WTC11 (cell line): ENCODE measurements at regions not wholly inside any gene's neighbourhood (a gene's known extent, or its start where the extent isn't known, plus 50 kb on each side); places are given as distances from the start of the nearest gene placed in this dataset.

Experiments
- ATAC-seq: fragments of 200-7000 bp; cut with Tn5 transposase; 2 replicates; pipeline ENCODE4 v1.10.0; 2021; ENCODE audit warnings: mild to moderate bottlenecking, moderate library complexity
- CTCF ChIA-PET: fragments of 300-600 bp; sonication (Branson Sonifier 250); formaldehyde crosslinking; loops from one replicate; lab custom pipeline; 2021; ENCODE audit warnings: antibody characterized with exemption; lab: Charles Lee
- POLR2A ChIA-PET: fragments of 350-600 bp; sonication (Branson Sonifier 250); formaldehyde crosslinking; loops from one replicate; lab custom pipeline; 2021; ENCODE audit warnings: antibody characterized with exemption; lab: Charles Lee
- DNase-seq: peaks from one replicate; pipeline ENCODE4 v3.0.0; 2021; ENCODE audit warnings: low spot score
- H3K27ac Mint-ChIP-seq: 2 replicates; pipeline ENCODE4 v1.8.0; 2021; ENCODE audit warnings: mixed read lengths
- H3K27me3 Mint-ChIP-seq: 2 replicates; pipeline ENCODE4 v1.8.0; 2021; ENCODE audit warnings: low read depth, mild to moderate bottlenecking, moderate library complexity, mixed read lengths
- H3K36me3 Mint-ChIP-seq: 2 replicates; pipeline ENCODE4 v1.8.0; 2021; ENCODE audit warnings: mixed read lengths
- H3K4me1 Mint-ChIP-seq: 2 replicates; pipeline ENCODE4 v1.8.0; 2022; ENCODE audit warnings: mixed read lengths
- H3K4me3 Mint-ChIP-seq: 2 replicates; pipeline ENCODE4 v1.8.0; 2021; ENCODE audit warnings: mild to moderate bottlenecking, moderate library complexity, mixed read lengths
- H3K9me3 Mint-ChIP-seq: 2 replicates; pipeline ENCODE4 v1.8.0; 2021; ENCODE audit warnings: mixed read lengths
- CREM ChIP-seq: sonication (generic); formaldehyde crosslinking; IDR thresholded peaks from 2 replicates; pipeline ENCODE4 v1.8.1; 2022; ENCODE audit warnings: mild to moderate bottlenecking, missing genetic modification reagents, moderate library complexity
- EMX1 ChIP-seq: fragments of 250-450 bp; sonication (Bioruptor Pico); IDR thresholded peaks from 2 replicates; pipeline ENCODE4 v1.8.0; 2021; ENCODE audit warnings: mild to moderate bottlenecking
- FOXP4 ChIP-seq: sonication (generic); formaldehyde crosslinking; IDR thresholded peaks from 2 replicates; pipeline ENCODE4 v1.8.0; 2022; ENCODE audit warnings: mild to moderate bottlenecking, missing genetic modification reagents
- GABPB1 ChIP-seq: sonication (generic); formaldehyde crosslinking; IDR thresholded peaks from 2 replicates; pipeline ENCODE4 v1.8.1; 2023; ENCODE audit warnings: mild to moderate bottlenecking, missing genetic modification reagents
- GRHL2 ChIP-seq: fragments of 250-450 bp; sonication (Bioruptor Pico); IDR thresholded peaks from 2 replicates; pipeline ENCODE4 v1.8.0; 2022; ENCODE audit warnings: mild to moderate bottlenecking, moderate library complexity; ENCODE audit not compliant: insufficient replicate concordance, severe bottlenecking
- IRF1 ChIP-seq: sonication (generic); formaldehyde crosslinking; IDR thresholded peaks from 2 replicates; pipeline ENCODE4 v1.8.0; 2023; ENCODE audit warnings: missing genetic modification reagents
- IRF2 ChIP-seq: sonication (generic); formaldehyde crosslinking; IDR thresholded peaks from 2 replicates; pipeline ENCODE4 v1.8.0; 2022; ENCODE audit warnings: low read depth, missing genetic modification reagents, borderline replicate concordance
- JAZF1 ChIP-seq: fragments of 250-450 bp; sonication (Bioruptor Pico); IDR thresholded peaks from 2 replicates; pipeline ENCODE4 v1.9.0; 2021; ENCODE audit warnings: moderate library complexity, mild to moderate bottlenecking, inconsistent platforms
- NFATC4 ChIP-seq: fragments of 250-450 bp; sonication (Bioruptor Pico); IDR thresholded peaks from 2 replicates; pipeline ENCODE4 v1.9.0; 2021; ENCODE audit warnings: mild to moderate bottlenecking
- SMAD4 ChIP-seq: sonication (generic); formaldehyde crosslinking; IDR thresholded peaks from 2 replicates; pipeline ENCODE4 v1.8.0; 2022; ENCODE audit warnings: mild to moderate bottlenecking, missing genetic modification reagents
- TP53 ChIP-seq: sonication (generic); formaldehyde crosslinking; IDR thresholded peaks from 2 replicates; pipeline ENCODE4 v1.8.1; 2023; ENCODE audit warnings: mild to moderate bottlenecking, missing genetic modification reagents
- USF2 ChIP-seq: sonication (generic); formaldehyde crosslinking; IDR thresholded peaks from 2 replicates; pipeline ENCODE4 v1.8.1; 2023; ENCODE audit warnings: mild to moderate bottlenecking, missing genetic modification reagents, moderate library complexity
- ZBTB21 ChIP-seq: sonication (generic); formaldehyde crosslinking; IDR thresholded peaks from 2 replicates; pipeline ENCODE4 v1.8.1; 2023; ENCODE audit warnings: mild to moderate bottlenecking, missing genetic modification reagents, borderline replicate concordance
- ZBTB43 ChIP-seq: sonication (generic); formaldehyde crosslinking; IDR thresholded peaks from 2 replicates; pipeline ENCODE4 v1.8.1; 2023; ENCODE audit warnings: mild to moderate bottlenecking, missing genetic modification reagents
- ZNF232 ChIP-seq: sonication (generic); formaldehyde crosslinking; IDR thresholded peaks from 2 replicates; pipeline ENCODE4 v1.8.0; 2022; ENCODE audit warnings: mild to moderate bottlenecking, missing genetic modification reagents
- ZNF263 ChIP-seq: sonication (generic); formaldehyde crosslinking; IDR thresholded peaks from 2 replicates; pipeline ENCODE4 v1.8.1; 2022; ENCODE audit warnings: low read depth, mild to moderate bottlenecking, moderate library complexity, missing genetic modification reagents
- ZNF512 ChIP-seq: sonication (generic); formaldehyde crosslinking; IDR thresholded peaks from 2 replicates; pipeline ENCODE4 v1.8.1; 2022; ENCODE audit warnings: missing genetic modification reagents, borderline replicate concordance
- TF ChIP-seq, protein P1 (sequence below): sonication (generic); formaldehyde crosslinking; IDR thresholded peaks from 2 replicates; pipeline ENCODE4 v1.8.1; 2023; ENCODE audit warnings: mild to moderate bottlenecking, missing genetic modification reagents
- TF ChIP-seq, protein P2 (sequence below): sonication (generic); formaldehyde crosslinking; IDR thresholded peaks from 2 replicates; pipeline ENCODE4 v1.8.0; 2023; ENCODE audit warnings: mild to moderate bottlenecking, missing genetic modification reagents
- TF ChIP-seq, protein P3 (sequence below): fragments of 250-450 bp; sonication (Bioruptor Pico); IDR thresholded peaks from 2 replicates; pipeline ENCODE4 v1.9.0; 2021; ENCODE audit warnings: mild to moderate bottlenecking, borderline replicate concordance

- POLR2A ChIA-PET = no interaction called here
Observed at GRCh38 chr16:59654455-59654854, 920.3 kb upstream of the GOT2 start.

More at GRCh38 chr16:59654455-59654854, 920.3 kb upstream of the GOT2 start:
- H3K9me3 Mint-ChIP-seq = peaks cover 29% of the 10 kb centered on the region
- no peaks in the 10 kb centered on the region for H3K27me3 Mint-ChIP-seq
- DNase-seq = no peak
- CTCF ChIA-PET = no interaction called here
- TF ChIP-seq TP53 (CRISPR knock-in tag) (no peak), GRHL2 (no peak), ZNF263 (CRISPR knock-in tag) (no peak), IRF1 (CRISPR knock-in tag) (no peak), USF2 (no peak), FOXP4 (CRISPR knock-in tag) (no peak), GABPB1 (CRISPR knock-in tag) (no peak), JAZF1 (CRISPR knock-in tag) (no peak), ZNF232 (CRISPR knock-in tag) (no peak), CREM (CRISPR knock-in tag) (no peak), ZBTB43 (no peak), ZBTB21 (CRISPR knock-in tag) (no peak), EMX1 (CRISPR knock-in tag) (no peak), NFATC4 (CRISPR knock-in tag) (no peak), SMAD4 (CRISPR knock-in tag) (no peak), IRF2 (CRISPR knock-in tag) (no peak), ZNF512 (CRISPR knock-in tag) (no peak)
- TF ChIP-seq, protein P1, sequence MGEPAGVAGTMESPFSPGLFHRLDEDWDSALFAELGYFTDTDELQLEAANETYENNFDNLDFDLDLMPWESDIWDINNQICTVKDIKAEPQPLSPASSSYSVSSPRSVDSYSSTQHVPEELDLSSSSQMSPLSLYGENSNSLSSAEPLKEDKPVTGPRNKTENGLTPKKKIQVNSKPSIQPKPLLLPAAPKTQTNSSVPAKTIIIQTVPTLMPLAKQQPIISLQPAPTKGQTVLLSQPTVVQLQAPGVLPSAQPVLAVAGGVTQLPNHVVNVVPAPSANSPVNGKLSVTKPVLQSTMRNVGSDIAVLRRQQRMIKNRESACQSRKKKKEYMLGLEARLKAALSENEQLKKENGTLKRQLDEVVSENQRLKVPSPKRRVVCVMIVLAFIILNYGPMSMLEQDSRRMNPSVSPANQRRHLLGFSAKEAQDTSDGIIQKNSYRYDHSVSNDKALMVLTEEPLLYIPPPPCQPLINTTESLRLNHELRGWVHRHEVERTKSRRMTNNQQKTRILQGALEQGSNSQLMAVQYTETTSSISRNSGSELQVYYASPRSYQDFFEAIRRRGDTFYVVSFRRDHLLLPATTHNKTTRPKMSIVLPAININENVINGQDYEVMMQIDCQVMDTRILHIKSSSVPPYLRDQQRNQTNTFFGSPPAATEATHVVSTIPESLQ (CRISPR knock-in tag) = no peak
- TF ChIP-seq, protein P2, sequence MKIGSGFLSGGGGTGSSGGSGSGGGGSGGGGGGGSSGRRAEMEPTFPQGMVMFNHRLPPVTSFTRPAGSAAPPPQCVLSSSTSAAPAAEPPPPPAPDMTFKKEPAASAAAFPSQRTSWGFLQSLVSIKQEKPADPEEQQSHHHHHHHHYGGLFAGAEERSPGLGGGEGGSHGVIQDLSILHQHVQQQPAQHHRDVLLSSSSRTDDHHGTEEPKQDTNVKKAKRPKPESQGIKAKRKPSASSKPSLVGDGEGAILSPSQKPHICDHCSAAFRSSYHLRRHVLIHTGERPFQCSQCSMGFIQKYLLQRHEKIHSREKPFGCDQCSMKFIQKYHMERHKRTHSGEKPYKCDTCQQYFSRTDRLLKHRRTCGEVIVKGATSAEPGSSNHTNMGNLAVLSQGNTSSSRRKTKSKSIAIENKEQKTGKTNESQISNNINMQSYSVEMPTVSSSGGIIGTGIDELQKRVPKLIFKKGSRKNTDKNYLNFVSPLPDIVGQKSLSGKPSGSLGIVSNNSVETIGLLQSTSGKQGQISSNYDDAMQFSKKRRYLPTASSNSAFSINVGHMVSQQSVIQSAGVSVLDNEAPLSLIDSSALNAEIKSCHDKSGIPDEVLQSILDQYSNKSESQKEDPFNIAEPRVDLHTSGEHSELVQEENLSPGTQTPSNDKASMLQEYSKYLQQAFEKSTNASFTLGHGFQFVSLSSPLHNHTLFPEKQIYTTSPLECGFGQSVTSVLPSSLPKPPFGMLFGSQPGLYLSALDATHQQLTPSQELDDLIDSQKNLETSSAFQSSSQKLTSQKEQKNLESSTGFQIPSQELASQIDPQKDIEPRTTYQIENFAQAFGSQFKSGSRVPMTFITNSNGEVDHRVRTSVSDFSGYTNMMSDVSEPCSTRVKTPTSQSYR (CRISPR knock-in tag) = no peak
- TF ChIP-seq, protein P3, sequence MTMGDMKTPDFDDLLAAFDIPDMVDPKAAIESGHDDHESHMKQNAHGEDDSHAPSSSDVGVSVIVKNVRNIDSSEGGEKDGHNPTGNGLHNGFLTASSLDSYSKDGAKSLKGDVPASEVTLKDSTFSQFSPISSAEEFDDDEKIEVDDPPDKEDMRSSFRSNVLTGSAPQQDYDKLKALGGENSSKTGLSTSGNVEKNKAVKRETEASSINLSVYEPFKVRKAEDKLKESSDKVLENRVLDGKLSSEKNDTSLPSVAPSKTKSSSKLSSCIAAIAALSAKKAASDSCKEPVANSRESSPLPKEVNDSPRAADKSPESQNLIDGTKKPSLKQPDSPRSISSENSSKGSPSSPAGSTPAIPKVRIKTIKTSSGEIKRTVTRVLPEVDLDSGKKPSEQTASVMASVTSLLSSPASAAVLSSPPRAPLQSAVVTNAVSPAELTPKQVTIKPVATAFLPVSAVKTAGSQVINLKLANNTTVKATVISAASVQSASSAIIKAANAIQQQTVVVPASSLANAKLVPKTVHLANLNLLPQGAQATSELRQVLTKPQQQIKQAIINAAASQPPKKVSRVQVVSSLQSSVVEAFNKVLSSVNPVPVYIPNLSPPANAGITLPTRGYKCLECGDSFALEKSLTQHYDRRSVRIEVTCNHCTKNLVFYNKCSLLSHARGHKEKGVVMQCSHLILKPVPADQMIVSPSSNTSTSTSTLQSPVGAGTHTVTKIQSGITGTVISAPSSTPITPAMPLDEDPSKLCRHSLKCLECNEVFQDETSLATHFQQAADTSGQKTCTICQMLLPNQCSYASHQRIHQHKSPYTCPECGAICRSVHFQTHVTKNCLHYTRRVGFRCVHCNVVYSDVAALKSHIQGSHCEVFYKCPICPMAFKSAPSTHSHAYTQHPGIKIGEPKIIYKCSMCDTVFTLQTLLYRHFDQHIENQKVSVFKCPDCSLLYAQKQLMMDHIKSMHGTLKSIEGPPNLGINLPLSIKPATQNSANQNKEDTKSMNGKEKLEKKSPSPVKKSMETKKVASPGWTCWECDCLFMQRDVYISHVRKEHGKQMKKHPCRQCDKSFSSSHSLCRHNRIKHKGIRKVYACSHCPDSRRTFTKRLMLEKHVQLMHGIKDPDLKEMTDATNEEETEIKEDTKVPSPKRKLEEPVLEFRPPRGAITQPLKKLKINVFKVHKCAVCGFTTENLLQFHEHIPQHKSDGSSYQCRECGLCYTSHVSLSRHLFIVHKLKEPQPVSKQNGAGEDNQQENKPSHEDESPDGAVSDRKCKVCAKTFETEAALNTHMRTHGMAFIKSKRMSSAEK (CRISPR knock-in tag) = no peak
- ATAC-seq = no peak
- peaks cover 12% of the 10 kb centered on the region for H3K36me3 Mint-ChIP-seq
- H3K4me3 Mint-ChIP-seq = no peak overlapping the region
- no peaks in the 10 kb centered on the region for H3K4me1 Mint-ChIP-seq
- H3K27ac Mint-ChIP-seq = no peak overlapping the region
